COLO829 (cell line): ENCODE measurements at regions not wholly inside any gene's neighbourhood (a gene's known extent, or its start where the extent isn't known, plus 50 kb on each side); places are given as distances from the start of the nearest gene placed in this dataset.

Source experiments
- DNase-seq: peaks from one replicate; pipeline ENCODE4 v3.0.0; 2012; ENCODE audit warnings: low spot score

GRCh38 chr20:60695226-60696000 lies 556.6 kb upstream of the CDH4 start:
- peak; percentile 32 for DNase-seq

DNA sequence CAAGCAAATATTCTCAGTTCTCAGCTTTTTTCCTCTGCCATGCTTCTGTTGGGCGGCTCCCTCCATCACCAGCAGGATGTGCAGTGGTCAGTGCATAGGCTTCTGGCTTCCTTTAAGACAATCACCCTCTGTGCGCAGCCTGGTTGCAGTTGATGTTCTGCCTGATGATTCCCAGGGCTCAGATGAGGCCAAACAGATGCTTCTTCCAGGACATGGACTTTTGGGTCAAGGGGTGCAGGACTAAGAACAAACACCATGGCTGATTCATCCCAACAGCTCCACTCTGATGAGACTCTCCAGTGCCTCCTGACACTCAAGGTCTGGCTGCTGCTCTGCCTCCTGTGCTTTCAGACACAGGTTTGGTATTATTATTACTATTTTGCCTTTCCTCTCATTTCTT lies 554.8 kb upstream of the CDH4 start:
- DNase-seq, result no peak

DNA sequence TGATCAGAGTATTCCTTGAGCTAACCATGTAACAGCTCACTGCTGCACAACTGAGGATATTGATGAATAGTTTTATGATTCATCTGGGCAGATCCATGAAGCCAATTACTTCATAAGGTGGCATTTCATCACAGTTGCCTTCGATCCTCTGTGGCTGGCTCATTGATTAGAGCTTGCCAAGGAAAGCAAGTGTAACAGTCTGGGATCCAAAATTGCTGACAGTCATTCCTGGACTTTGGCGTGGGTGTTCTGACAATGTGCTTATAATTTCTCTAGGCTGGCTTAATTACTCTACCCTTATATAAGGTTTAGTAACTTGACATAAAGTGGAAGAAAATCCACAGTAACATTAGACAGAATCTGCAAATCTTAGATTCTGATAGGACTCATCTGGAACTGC lies 551.3 kb upstream of the CDH4 start:
- no peak for DNase-seq

GRCh38 chr20:60704147-60704546 lies 547.9 kb upstream of the CDH4 start:
- no peak for DNase-seq

- DNase-seq, result no peak
Observed at GRCh38 chr20:60713396-60713795, 538.7 kb upstream of the CDH4 start.

DNA sequence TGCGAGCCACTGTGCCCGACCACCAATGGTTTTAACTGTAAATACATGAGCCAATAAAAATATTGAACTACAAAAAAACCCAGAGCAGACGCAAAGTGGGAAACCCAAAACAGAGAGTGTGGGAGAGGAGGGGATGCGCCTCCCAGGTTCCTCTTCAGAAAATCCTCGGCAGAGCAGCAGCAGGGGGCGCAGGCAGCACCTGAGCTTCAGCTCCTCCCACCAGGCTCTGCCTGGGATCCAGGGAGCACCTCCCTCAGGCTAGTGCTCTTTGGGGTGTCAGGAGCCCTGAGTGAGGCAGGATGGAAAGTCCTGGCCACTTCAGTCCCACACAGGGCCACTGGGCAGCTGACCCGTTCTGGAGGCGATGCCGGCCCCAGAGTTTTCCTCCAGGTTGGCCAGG lies 536.9 kb upstream of the CDH4 start:
- DNase-seq, result no peak

GRCh38 chr20:60718743-60719480 lies 533.1 kb upstream of the CDH4 start:
- DNase-seq, result no peak

DNA sequence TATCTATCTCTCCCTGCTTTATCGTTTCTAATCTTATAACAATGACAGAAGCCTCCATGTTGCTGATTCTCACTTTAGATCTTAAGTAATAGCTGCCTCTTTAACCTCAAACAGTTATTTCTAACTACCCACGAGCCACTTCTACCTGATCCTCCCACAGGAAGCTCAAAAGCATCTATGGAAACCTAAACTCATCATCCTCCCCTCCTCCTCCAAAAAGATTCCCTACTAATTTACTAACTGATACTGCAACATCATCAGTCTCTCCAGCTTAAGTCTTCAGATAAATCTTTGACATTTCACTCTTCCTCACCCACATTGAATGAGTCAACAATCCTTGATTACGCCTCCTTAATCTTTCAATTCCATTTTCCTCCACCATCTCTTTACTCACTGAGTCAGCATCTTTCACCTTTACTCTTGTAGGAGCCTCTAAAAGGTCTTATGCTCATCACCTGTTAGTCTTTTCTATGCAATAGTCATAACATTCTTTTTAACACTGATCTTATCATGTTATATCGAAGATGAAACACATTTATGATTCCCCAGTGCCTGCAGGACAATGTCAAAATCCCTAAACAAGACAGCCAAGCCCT lies 526.7 kb upstream of the CDH4 start:
- no peak for DNase-seq

GRCh38 chr20:60727425-60727824 lies 524.6 kb upstream of the CDH4 start:
- no peak for DNase-seq

DNA sequence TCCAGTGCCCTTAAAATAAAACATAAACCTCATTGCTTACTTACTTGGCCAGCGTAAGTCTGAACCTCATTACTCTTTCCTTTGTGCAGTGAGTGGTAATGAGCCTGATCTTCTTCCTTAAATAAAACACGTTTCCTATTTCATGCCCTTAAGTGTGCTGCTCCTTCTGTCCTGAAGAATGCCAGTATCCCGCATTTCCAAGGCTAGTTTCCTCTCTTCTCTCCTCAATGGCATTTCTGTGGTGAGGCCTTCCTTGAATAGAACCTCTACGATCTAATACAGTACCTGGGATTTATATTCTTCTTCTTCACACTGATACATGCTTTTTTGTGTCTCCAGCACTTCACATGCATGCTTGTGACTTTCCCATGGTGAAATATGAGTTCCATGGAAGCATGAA lies 523.4 kb upstream of the CDH4 start:
- no peak for DNase-seq

DNA sequence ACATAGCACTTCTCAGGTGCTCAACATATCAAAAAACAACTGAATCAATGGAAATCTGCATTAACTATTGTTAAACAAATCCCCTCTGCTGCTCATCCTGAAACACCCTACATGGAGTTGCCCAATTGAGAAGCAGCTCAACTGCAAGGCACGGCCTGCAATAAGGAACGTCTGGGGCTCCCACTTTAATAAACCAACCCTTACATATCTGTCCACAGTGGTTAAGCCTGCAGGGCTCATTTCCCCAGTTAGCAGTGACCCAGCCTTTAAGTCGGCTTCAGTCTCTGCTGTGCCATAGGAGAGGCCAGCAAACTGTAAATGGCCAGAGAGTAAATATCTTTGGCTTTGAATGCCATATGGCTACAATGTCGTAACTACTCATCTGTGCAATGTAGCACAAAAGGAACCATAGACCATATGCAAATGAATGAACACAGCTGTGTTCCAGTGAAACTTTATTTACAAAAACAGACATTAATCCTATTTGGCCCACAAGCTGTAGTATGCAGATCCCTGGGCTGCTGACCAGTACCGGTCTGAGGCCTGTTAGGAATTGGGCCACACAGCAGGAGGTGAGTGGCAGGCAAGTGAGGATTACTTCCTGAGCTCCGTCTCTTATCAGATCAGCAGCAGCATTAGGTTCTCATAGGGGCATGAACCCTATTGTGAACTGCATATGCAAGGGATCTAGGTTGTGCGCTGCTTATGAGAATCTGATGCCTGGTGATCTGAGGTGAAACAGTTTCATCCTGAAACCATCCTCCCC lies 522.7 kb upstream of the CDH4 start:
- DNase-seq, result no peak

- no peak for DNase-seq
Observed at GRCh38 chr20:60732322-60732721, 519.7 kb upstream of the CDH4 start.

- no peak for DNase-seq
Observed at GRCh38 chr20:60748086-60748485, 504.0 kb upstream of the CDH4 start.

DNA sequence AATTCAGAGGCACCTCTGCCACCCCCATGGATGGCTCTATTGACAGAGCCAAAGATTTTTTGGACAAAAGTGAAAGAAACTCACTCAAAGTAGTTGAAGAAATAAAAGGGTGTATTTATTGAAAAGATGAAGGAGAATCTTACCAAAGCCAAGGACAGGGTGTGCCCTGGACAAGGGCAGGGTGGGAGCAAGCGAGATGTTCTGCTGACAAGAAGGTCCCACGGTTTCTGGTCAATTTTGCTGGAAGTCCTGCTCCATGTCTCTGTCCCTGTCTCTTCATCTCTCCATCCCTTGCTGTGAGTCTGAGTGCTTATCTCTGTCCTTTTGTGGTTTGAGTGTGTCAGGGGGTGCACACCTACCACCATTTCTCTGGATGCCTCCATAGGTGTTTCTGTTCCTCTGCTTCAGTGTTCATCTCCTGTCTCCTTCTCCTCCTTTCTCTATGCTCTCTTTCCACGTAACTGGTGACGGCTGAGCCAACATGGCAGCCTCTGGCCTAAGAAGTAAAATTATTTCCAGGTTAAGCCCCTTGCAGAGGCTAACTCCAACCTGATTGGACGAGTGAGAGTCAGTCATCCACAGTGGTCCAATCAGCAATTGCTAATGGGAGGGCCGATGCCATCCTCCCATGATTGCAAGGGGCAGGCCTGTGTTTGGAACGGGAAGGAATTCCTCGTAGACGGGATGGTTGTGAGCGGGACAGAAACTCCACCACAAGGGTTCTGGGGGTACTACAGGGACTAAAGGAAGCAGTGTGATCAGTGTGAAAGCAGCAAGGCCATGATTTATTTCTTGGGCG lies 502.1 kb upstream of the CDH4 start:
- peak; percentile 22 for DNase-seq

GRCh38 chr20:60750909-60751308 lies 501.2 kb upstream of the CDH4 start:
- no peak for DNase-seq

GRCh38 chr20:60751826-60752225 lies 500.2 kb upstream of the CDH4 start:
- DNase-seq, result no peak

DNA sequence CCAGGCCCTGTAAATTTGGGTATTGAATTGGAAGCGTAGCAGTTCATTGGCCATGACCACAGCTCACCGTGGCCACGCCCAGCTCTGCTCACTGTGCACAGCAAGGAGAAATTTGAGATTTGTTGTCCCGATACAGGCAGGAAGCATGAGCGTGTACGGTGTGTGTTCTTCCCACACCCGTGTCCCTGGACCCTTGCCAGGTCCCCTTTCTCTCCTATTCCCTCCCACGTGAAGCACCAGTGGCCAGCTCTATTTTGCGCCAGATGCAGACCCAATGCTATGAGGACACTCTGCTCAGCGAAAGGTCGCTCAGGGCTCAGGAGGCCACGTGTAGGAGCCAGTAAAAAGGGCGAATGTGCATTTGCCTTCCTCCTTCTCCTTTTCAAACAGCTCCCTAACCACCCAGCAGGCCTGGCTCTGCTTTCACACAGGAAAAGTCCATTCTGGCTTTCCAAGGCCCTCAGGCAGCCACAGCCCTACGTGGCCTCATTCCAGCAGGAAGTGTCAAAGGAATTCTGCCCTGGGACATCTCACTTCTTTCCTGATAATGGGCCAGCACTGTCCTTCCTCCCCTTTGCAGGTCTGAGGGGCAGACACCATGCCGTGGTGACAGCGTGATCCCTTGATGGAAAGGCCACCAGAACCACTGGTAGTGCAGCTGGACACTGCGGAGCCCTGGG lies 499.2 kb upstream of the CDH4 start:
- no peak for DNase-seq

DNA sequence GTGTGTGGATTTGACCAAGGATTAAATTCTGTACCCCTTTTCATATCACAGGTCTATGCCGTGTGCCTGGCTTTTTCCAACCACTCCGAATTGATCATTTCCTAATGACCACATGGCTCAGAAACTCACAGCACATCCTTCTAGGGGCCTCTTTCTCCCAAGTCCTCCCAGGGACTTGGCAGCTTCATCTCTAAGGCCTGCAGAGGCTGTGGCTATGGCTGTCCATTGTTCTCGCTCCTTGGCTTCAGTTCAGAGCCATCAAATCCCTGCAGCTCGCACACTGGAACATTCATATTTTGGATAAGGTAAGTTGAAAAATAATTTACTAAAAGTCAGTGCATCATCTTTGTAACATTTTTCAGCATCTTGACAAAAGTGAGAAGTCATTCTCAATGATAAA lies 497.2 kb upstream of the CDH4 start:
- DNase-seq, result no peak

GRCh38 chr20:60759651-60760050 lies 492.4 kb upstream of the CDH4 start:
- no peak for DNase-seq

DNA sequence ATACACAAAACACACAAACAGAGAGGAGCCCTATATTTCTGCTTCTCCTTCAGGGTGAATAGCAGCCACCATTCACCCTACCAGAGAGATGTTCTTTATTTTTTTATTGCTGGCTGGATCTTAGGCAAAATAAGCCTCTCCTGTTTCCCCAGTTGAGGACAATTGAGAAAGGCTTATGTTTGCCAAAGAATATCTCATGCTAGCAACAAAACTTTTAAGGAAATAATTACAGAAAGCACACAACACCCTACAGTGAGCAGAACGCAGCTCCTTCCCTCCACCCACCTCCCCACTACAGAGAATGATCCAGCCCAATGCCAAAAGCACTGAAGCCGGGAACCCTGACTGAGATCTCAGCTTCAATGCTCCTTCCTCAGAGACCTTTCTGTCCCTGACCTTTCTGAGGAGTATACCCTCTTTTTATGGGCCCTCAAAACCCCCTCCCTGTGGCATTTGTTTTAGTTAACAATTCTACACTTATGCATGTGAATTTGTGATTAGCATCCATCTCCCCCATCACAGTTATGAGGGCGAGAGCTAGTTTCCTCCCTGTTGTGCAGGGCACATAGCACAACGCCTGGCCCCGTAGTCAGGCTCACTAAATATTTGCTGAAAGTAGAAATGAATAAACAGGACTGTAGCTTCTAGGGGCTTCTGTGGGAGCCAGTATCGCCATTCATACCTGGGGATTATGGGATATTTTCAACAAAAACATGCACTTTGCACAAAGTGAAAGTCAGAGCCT lies 491.6 kb upstream of the CDH4 start:
- no peak for DNase-seq
